ENCODE measurements at regions not wholly inside any gene's neighbourhood (a gene's known extent, or its start where the extent isn't known, plus 50 kb on each side); places are given as distances from the start of the nearest gene placed in this dataset.

DNA sequence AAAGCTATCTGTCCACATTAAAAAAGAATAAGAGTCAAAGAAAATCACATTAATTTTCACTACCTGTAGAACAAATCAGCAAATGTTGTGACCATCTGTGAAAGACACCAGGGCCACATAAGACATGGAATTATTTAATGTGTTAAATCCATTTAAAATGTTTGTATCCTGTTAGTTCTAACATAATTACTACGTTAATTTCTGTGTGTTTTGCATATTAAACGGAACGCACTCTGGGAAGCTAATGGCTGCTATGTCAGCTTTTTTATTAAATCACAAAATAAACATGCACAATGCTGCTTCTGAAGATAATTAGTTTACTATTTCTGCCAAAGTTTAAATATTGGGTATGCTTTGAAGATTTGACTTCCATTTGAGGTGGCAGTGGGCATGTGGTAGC, 1061.2 kb downstream of the CDH11 start:
- TF ChIP-seq, protein P1, sequence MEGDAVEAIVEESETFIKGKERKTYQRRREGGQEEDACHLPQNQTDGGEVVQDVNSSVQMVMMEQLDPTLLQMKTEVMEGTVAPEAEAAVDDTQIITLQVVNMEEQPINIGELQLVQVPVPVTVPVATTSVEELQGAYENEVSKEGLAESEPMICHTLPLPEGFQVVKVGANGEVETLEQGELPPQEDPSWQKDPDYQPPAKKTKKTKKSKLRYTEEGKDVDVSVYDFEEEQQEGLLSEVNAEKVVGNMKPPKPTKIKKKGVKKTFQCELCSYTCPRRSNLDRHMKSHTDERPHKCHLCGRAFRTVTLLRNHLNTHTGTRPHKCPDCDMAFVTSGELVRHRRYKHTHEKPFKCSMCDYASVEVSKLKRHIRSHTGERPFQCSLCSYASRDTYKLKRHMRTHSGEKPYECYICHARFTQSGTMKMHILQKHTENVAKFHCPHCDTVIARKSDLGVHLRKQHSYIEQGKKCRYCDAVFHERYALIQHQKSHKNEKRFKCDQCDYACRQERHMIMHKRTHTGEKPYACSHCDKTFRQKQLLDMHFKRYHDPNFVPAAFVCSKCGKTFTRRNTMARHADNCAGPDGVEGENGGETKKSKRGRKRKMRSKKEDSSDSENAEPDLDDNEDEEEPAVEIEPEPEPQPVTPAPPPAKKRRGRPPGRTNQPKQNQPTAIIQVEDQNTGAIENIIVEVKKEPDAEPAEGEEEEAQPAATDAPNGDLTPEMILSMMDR (IDR thresholded peaks at IDR 0.05) = no peak
- no peak for TF ChIP-seq POLR2A (IDR thresholded peaks at IDR 0.05)

All from vagina (tissue), 2 donors.